ENCODE measurements at regions not wholly inside any gene's neighbourhood (a gene's known extent, or its start where the extent isn't known, plus 50 kb on each side); places are given as distances from the start of the nearest gene placed in this dataset.

- in situ Hi-C loops (cut with HindIII; ENCODE audit: extremely low pct_ligation_motif_present, low pct_unique_long_range_greater_than_20kb) (no loop called here), intact Hi-C loops (cut with micrococcal nuclease; ENCODE audit: unreplicated experiment) (no loop called here)
- TF ChIP-seq ESRRA (CRISPR knock-in tag; IDR thresholded peaks at IDR 0.05; ENCODE audit: low read depth), result no peak
- TF ChIP-seq SALL1 (CRISPR knock-in tag; IDR thresholded peaks at IDR 0.05), result no peak
- no peak for TF ChIP-seq ZNF564 (CRISPR knock-in tag; IDR thresholded peaks at IDR 0.05)
- no peak for TF ChIP-seq CSRNP2 (CRISPR knock-in tag; conservative IDR thresholded peaks at IDR 0.05; ENCODE audit: low read depth)
- no peak for TF ChIP-seq RORA (CRISPR knock-in tag; IDR thresholded peaks at IDR 0.05)
- no peak for TF ChIP-seq ZBTB7A (CRISPR knock-in tag; IDR thresholded peaks at IDR 0.05)
- no peak for TF ChIP-seq ZNF362 (CRISPR knock-in tag; IDR thresholded peaks at IDR 0.05; ENCODE audit: borderline replicate concordance)
- TF ChIP-seq PBX2 (CRISPR knock-in tag; IDR thresholded peaks at IDR 0.05), result no peak
- TF ChIP-seq JARID2 (CRISPR knock-in tag; IDR thresholded peaks at IDR 0.05; ENCODE audit: insufficient replicate concordance), result no peak
- Histone ChIP-seq H4K20me1 (ENCODE audit: insufficient read depth, low read length) (no peaks in the 10 kb centered on the region), H3K9me3 (ENCODE audit: low read length) (no peaks in the 10 kb centered on the region), H3K27me3 (ENCODE audit: control insufficient read depth in 1 of 2, insufficient read depth in 2 of 2, low read length in 2 of 2) (peaks cover 0 to 4% of the 10 kb centered on the region in 2 experiments; a peak in 1 of 5 replicates), H2AFZ (ENCODE audit: low read length) (no peak overlapping the region), H3K9ac (ENCODE audit: insufficient read depth, low read depth, low read length) (no peak overlapping the region), H3K79me2 (ENCODE audit: insufficient read depth, low read length) (no peaks in the 10 kb centered on the region), H3K36me3 (replicated peaks in 1 of 2; ENCODE audit: control insufficient read depth in 1 of 2, insufficient read depth in 2 of 2, low read length in 2 of 2) (no peaks in the 10 kb centered on the region), H3K4me1 (ENCODE audit: insufficient read depth, low read length) (peaks cover 23% of the 10 kb centered on the region), H3K27ac (ENCODE audit: extremely low read length, insufficient read depth, low read length) (no peak overlapping the region), H3K4me2 (ENCODE audit: low read depth, low read length) (no peak overlapping the region), H3K4me3 (replicated peaks in 1 of 3; ENCODE audit: insufficient read depth in 1 of 3, low read depth in 2 of 3, low read length in 3 of 3) (no peak overlapping the region)
- ChIA-PET POLR2A (no interaction called here), CTCF (ENCODE audit: low intra/inter-chr PET ratio, low total read pairs) (no interaction called here)
- no TSS peak for BruUV-seq (replicated peaks)
- FAIRE-seq (no peak), DNase-seq (ENCODE audit: low spot score) (no peak), ATAC-seq (no peak)
Measured at GRCh38 chr7:33666531-33666930, 238.8 kb upstream of the BMPER start.

Data from HepG2 (cell line).